ENCODE measurements at regions not wholly inside any gene's neighbourhood (a gene's known extent, or its start where the extent isn't known, plus 50 kb on each side); places are given as distances from the start of the nearest gene placed in this dataset.
"Not testable (repeated sequence)": the region's sequence is repeated elsewhere in the genome, so short reads cannot be mapped to it uniquely, and the experiment has no call there.

DNA sequence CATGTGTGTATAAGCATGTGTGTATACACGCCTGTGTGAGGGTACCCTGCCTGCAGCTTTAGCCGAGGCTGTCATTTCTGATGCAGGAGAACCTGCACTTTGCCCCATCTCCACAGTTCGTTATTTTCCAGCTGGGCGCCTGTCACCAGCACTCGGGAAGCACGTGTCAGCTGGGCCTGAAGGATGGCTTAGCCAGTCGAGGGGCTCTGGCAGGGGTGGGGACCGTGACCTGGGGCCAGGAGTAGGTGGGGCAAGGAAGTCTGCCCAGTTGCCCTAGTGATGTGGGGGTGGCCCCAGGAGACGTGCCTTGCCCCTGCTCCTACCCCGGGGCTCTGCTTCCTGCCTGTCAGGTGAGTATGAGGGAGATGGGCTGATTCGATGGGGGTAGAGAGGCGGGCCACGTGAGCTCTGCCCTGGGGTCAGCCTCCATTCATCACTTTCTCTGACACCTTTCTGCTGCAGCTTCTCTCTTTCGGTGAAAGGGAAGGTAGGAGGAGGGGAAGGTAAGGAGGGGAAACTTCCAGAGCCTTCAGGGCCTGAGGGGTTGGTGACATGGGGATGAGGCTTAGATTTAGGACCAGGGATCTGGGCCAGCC lies 130.6 kb upstream of the SKOR2 start:
- TF ChIP-seq, protein P1, sequence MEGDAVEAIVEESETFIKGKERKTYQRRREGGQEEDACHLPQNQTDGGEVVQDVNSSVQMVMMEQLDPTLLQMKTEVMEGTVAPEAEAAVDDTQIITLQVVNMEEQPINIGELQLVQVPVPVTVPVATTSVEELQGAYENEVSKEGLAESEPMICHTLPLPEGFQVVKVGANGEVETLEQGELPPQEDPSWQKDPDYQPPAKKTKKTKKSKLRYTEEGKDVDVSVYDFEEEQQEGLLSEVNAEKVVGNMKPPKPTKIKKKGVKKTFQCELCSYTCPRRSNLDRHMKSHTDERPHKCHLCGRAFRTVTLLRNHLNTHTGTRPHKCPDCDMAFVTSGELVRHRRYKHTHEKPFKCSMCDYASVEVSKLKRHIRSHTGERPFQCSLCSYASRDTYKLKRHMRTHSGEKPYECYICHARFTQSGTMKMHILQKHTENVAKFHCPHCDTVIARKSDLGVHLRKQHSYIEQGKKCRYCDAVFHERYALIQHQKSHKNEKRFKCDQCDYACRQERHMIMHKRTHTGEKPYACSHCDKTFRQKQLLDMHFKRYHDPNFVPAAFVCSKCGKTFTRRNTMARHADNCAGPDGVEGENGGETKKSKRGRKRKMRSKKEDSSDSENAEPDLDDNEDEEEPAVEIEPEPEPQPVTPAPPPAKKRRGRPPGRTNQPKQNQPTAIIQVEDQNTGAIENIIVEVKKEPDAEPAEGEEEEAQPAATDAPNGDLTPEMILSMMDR (IDR thresholded peaks at IDR 0.05; ENCODE audit: insufficient read depth, low read depth, low read length): no peak
- H3K4me3 ChIP-seq (ENCODE audit: low read depth, low read length): no peak overlapping the region
- no peak for DNase-seq (ENCODE audit: low read depth)

DNA sequence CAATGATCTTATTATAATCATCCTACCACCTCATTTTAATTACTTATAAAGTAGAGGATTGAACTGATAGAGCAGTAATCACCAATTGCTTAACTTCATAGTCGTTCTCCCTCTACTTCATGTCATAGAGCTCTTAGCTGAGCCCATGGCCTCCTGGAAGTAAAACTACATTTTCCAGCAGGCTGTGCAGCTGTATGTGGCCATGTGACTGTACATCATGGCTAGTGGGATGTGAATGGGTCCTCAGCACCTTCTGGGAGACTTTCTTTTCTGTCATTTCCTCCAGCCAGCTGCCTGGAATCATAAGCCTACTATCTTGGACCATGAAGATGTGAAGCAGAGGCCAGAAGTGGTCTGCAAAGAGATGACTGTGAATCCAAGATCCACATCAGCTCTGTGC lies 128.7 kb upstream of the SKOR2 start:
- H3K4me3 ChIP-seq (ENCODE audit: low read depth, low read length): no peak overlapping the region
- no peak for DNase-seq (ENCODE audit: low read depth)
- TF ChIP-seq, protein P1 (IDR thresholded peaks at IDR 0.05; ENCODE audit: insufficient read depth, low read depth, low read length): no peak

DNA sequence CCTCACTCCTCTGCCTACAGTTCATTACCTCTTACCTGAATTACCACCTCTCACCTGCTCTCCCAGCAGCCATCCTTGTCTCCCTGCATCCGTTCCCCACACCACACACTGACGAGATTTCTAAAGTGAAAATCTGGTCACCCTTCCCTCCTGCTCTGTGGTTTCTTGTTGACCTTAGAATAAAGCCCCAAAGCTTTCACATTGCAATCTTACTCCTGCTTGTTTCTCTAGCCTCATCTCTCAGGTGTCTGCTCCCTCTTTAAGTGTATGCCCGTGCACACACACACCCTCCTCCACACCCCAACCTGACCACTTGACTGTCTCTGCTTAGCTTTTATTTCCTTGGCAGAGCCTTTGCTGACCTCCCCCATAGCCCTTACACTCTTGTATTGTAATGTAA lies 122.0 kb upstream of the SKOR2 start:
- TF ChIP-seq, protein P1 (IDR thresholded peaks at IDR 0.05; ENCODE audit: insufficient read depth, low read depth, low read length): no peak
- no peak for DNase-seq (ENCODE audit: low read depth)
- no peak overlapping the region for H3K4me3 ChIP-seq (ENCODE audit: low read depth, low read length)

DNA sequence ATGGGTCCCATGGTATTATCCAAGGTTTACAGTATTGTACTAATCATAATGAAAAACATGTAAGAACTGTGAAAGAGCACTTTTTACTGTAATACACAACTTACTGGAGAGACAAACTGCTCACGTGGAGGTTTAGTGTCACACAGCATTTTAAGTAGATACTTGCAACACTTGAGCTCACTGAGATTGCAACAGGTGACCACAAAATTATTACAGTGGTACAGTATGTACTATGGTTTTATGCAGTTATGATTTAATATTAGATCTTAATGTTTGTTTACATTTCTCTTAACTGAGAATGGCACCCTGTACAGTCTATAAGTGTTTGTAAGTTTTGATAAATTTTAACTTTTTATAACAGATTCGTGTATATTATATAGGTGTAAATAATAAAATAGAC lies 118.6 kb upstream of the SKOR2 start:
- DNase-seq (ENCODE audit: low read depth): no peak
- H3K4me3 ChIP-seq (ENCODE audit: low read depth, low read length): no peak overlapping the region
- TF ChIP-seq, protein P1 (IDR thresholded peaks at IDR 0.05; ENCODE audit: insufficient read depth, low read depth, low read length): no peak

DNA sequence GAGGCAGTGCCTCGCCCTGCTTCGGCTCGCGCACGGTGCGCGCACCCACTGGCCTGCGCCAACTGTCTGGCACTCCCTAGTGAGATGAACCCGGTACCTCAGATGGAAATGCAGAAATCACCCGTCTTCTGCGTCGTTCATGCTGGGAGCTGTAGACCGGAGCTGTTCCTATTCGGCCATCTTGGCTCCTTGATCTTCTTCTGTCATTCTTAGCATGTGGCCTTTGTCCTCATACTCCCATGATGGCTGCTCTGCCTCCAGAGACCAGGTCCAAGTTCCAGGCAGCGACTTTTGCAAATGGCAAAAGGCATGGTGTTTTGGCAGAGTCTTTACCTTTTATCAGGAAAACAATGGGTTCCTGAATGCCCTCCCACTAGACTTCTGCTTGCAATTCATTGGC lies 102.6 kb upstream of the SKOR2 start:
- DNase-seq (ENCODE audit: low read depth); H3K4me3 ChIP-seq (ENCODE audit: low read depth, low read length): not testable (repeated sequence)

DNA sequence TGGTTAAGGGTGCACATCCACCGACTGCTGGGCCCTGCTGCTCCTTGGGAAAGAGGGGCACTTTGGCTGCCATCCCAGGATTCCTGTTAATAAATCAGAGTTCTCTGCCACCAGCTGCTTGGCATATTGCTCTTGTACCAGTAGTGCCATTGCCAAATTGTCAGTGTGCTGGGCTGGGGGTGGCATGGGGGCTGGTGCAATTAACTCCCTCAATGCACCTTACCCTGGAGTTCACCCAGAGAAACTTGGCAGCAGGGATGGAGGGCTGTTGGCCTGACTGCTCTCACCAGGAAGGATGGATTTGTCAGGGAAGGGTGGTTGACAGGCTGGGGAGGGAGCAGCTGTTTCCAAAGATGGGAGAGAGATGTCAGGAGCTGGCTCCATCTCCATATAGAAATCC lies 94.6 kb upstream of the SKOR2 start:
- no peak for DNase-seq (ENCODE audit: low read depth)
- TF ChIP-seq, protein P1 (IDR thresholded peaks at IDR 0.05; ENCODE audit: insufficient read depth, low read depth, low read length): no peak
- H3K4me3 ChIP-seq (ENCODE audit: low read depth, low read length): no peak overlapping the region

DNA sequence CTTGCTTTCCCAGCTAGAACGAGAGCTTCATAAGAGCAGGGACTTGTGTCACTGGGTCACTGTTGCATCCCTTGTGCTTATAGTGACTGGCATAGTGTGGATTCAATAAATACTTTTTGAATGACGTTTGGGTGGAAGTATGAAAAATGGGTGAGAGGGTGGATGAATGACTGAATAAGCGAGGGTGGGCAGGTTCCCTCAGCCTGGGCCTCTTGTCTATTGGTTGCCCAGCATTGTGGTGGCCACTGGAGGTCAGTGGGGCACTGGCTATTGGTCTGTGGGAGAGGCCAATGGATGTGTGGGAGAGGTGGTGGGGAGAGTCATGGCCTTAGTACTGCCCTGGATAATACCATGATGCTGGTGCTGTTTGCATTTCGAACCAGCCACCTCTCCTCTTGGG lies 93.8 kb upstream of the SKOR2 start:
- TF ChIP-seq, protein P1 (IDR thresholded peaks at IDR 0.05; ENCODE audit: insufficient read depth, low read depth, low read length): no peak
- H3K4me3 ChIP-seq (ENCODE audit: low read depth, low read length): no peak overlapping the region
- no peak for DNase-seq (ENCODE audit: low read depth)
